Prostate gland (tissue), 2 donors: ENCODE measurements at regions not wholly inside any gene's neighbourhood (a gene's known extent, or its start where the extent isn't known, plus 50 kb on each side); places are given as distances from the start of the nearest gene placed in this dataset.

Experiments
- CTCF ChIP-seq, 4 experiments: fragments of 200-600 bp in 2 of 4; fragments of 450-650 bp in 2 of 4; sonication (generic) in 2 of 4; IDR thresholded peaks; 1 replicate in 3 of 4; 2 replicates in 1 of 4; pipeline ENCODE4 v1.5.1; 2016 to 2019; ENCODE audit warnings: antibody characterized with exemption in 4 of 4, mild to moderate bottlenecking in 2 of 4, moderate library complexity in 2 of 4
- POLR2A ChIP-seq: fragments of 450-650 bp; IDR thresholded peaks from one replicate; pipeline ENCODE4 v1.6.1; 2016; ENCODE audit warnings: antibody characterized with exemption, mild to moderate bottlenecking

DNA sequence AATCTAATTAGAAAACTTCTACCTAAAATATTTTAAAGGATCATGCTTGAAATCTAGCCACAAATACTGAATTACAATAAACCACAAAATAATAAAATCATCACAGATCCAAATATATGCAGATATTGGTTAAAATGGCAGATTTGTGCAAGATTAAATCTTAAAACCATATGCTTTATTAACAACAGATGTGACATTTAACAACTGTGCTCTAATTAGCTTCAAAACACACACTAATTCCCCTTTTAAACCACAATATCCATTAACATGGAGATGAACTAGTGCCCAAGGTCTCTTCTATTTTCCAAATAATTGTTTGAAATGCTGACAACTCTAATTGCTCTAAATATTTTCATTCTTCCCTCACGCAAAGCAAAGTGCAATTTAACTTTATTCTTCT lies 1530.3 kb downstream of the SI start:
- TF ChIP-seq CTCF (IDR thresholded peaks at IDR 0.05), result no peak
- no peak for TF ChIP-seq POLR2A
